ENCODE measurements at regions not wholly inside any gene's neighbourhood (a gene's known extent, or its start where the extent isn't known, plus 50 kb on each side); places are given as distances from the start of the nearest gene placed in this dataset.
"Not testable (repeated sequence)": the region's sequence is repeated elsewhere in the genome, so short reads cannot be mapped to it uniquely, and the experiment has no call there.

GRCh38 chr5:21469523-21470101 lies 1383.5 kb downstream of the CDH12 start:
- TF ChIP-seq CTCF (IDR thresholded peaks at IDR 0.05; ENCODE audit: insufficient read depth, low read length), result peak; percentile 35
- not testable (repeated sequence) for H3K4me3 ChIP-seq (ENCODE audit: low read depth, low read length); DNase-seq (ENCODE audit: low read depth)

GRCh38 chr5:21467544-21467943 lies 1385.6 kb downstream of the CDH12 start:
- not testable (repeated sequence) for DNase-seq (ENCODE audit: low read depth); H3K4me3 ChIP-seq (ENCODE audit: low read depth, low read length)

- not testable (repeated sequence) for DNase-seq (ENCODE audit: low read depth)
- H3K4me3 ChIP-seq (ENCODE audit: low read depth, low read length), result peak overlapping the region; percentile 67
Measured at GRCh38 chr5:21459744-21460073, 1393.4 kb downstream of the CDH12 start.

- TF ChIP-seq CTCF (IDR thresholded peaks at IDR 0.05; ENCODE audit: insufficient read depth, low read length), result no peak
- no peak overlapping the region for H3K4me3 ChIP-seq (ENCODE audit: low read depth, low read length)
- peak; percentile 9 for DNase-seq (ENCODE audit: low read depth)
Measured at GRCh38 chr5:21452449-21452848, 1400.7 kb downstream of the CDH12 start.

- no peak for TF ChIP-seq CTCF (IDR thresholded peaks at IDR 0.05; ENCODE audit: insufficient read depth, low read length)
- no peak overlapping the region for H3K4me3 ChIP-seq (ENCODE audit: low read depth, low read length)
- no peak for DNase-seq (ENCODE audit: low read depth)
Measured at GRCh38 chr5:21432646-21433045, 1420.5 kb downstream of the CDH12 start.

- H3K4me3 ChIP-seq (ENCODE audit: low read depth, low read length), result no peak overlapping the region
- TF ChIP-seq CTCF (IDR thresholded peaks at IDR 0.05; ENCODE audit: insufficient read depth, low read length), result no peak
- no peak for DNase-seq (ENCODE audit: low read depth)
Measured at GRCh38 chr5:21424907-21425306, 1428.2 kb downstream of the CDH12 start.

- no peak overlapping the region for H3K4me3 ChIP-seq (ENCODE audit: low read depth, low read length)
- no peak for DNase-seq (ENCODE audit: low read depth)
- TF ChIP-seq CTCF (IDR thresholded peaks at IDR 0.05; ENCODE audit: insufficient read depth, low read length), result no peak
Measured at GRCh38 chr5:21419383-21419782, 1431.4 kb upstream of the CDH18 start.

GRCh38 chr5:21402089-21402488 lies 1414.1 kb upstream of the CDH18 start:
- DNase-seq (ENCODE audit: low read depth); H3K4me3 ChIP-seq (ENCODE audit: low read depth, low read length): not testable (repeated sequence)

- no peak for TF ChIP-seq CTCF (IDR thresholded peaks at IDR 0.05; ENCODE audit: insufficient read depth, low read length)
- no peak overlapping the region for H3K4me3 ChIP-seq (ENCODE audit: low read depth, low read length)
- DNase-seq (ENCODE audit: low read depth), result no peak
Measured at GRCh38 chr5:21398511-21398910, 1410.5 kb upstream of the CDH18 start.
